Suprapubic skin (tissue), 4 donors: ENCODE measurements at regions not wholly inside any gene's neighbourhood (a gene's known extent, or its start where the extent isn't known, plus 50 kb on each side); places are given as distances from the start of the nearest gene placed in this dataset.
"Not testable (repeated sequence)": the region's sequence is repeated elsewhere in the genome, so short reads cannot be mapped to it uniquely, and the experiment has no call there.

Experiments
- DNase-seq, 2 donors: peaks; one replicate each; pipeline ENCODE4 v3.0.0-alpha.2; 2019; ENCODE audit warnings: low spot score in 2 of 2
- H3K27ac ChIP-seq: fragments of 200-600 bp; sonication (generic); one replicate; pipeline ENCODE4 v1.5.1; 2019
- H3K27me3 ChIP-seq: fragments of 200-600 bp; sonication (generic); one replicate; pipeline ENCODE4 v1.5.1; 2019
- H3K36me3 ChIP-seq: fragments of 200-600 bp; sonication (generic); one replicate; pipeline ENCODE4 v1.5.1; 2019
- H3K4me1 ChIP-seq: fragments of 200-600 bp; sonication (generic); one replicate; pipeline ENCODE4 v1.5.1; 2019
- H3K4me3 ChIP-seq: fragments of 200-600 bp; sonication (generic); one replicate; pipeline ENCODE4 v1.5.1; 2019; ENCODE audit warnings: mild to moderate bottlenecking
- H3K9me3 ChIP-seq: fragments of 200-600 bp; sonication (generic); one replicate; pipeline ENCODE4 v1.5.1; 2019
- CTCF ChIP-seq, 2 donors: fragments of 200-600 bp in 1 of 2; fragments of 450-650 bp in 1 of 2; sonication (generic) in 1 of 2; IDR thresholded peaks; one replicate each; pipeline ENCODE4 v1.5.1; 2016 to 2019; ENCODE audit warnings: antibody characterized with exemption in 2 of 2, mild to moderate bottlenecking in 1 of 2, moderate library complexity in 1 of 2
- EP300 ChIP-seq: sonication (generic); formaldehyde crosslinking; IDR thresholded peaks from one replicate; pipeline ENCODE4 v1.6.1; 2017; ENCODE audit warnings: antibody characterized with exemption
- POLR2A ChIP-seq, 2 donors: fragments of 450-650 bp; IDR thresholded peaks; one replicate each; pipeline ENCODE4 v1.6.1; 2017; ENCODE audit warnings: antibody characterized with exemption in 2 of 2, mild to moderate bottlenecking in 2 of 2, moderate library complexity in 2 of 2
- POLR2AphosphoS5 ChIP-seq, 3 donors: sonication (generic); formaldehyde crosslinking; IDR thresholded peaks; one replicate each; pipeline ENCODE4 v1.6.1; 2017; ENCODE audit warnings: antibody characterized with exemption in 3 of 3
- WGBS: methylation state at CpG from one replicate; pipeline ENCODE4 v1.1.5; 2018; 5-methylcytosine and 5-hydroxymethylcytosine counted together

- WGBS = 71% methylated on average over 4 of the region's 4 CpGs
- no peaks in the 10 kb centered on the region for H3K9me3 ChIP-seq
- H3K36me3 ChIP-seq = no peaks in the 10 kb centered on the region
- no peak overlapping the region for H3K4me3 ChIP-seq
- no peak overlapping the region for H3K27ac ChIP-seq
- no peaks in the 10 kb centered on the region for H3K27me3 ChIP-seq
- H3K4me1 ChIP-seq = no peaks in the 10 kb centered on the region
- DNase-seq = no peak
- TF ChIP-seq POLR2A (IDR thresholded peaks at IDR 0.05) (no peak), POLR2AphosphoS5 (IDR thresholded peaks at IDR 0.05) (no peak), EP300 (no peak), CTCF (IDR thresholded peaks at IDR 0.05) (no peak)
Measured at GRCh38 chr13:76245211-76245610, 609.1 kb downstream of the LMO7 start.

DNA sequence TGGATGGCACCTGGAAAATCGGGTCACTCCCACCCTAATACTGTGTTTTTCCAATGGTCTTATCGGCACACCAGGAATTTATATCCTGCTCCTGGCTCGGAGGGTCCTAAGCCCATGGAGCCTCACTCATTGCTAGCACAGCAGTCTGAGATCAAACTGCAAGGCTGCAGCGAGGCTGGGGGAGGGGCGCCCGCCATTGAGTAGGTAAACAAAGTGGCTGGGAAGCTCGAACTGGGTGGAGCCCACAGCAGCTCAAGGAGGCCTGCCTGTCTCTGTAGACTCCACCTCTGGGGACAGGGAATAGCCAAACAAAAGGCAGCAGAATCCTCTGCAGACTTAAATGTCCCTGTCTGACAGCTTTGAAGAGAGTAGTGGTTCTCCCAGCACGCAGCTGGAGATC is 607.0 kb downstream of the LMO7 start:
- H3K4me1 ChIP-seq, H3K4me3 ChIP-seq, H3K9me3 ChIP-seq, H3K27me3 ChIP-seq, H3K36me3 ChIP-seq, DNase-seq, H3K27ac ChIP-seq: not testable (repeated sequence)
- 74% methylated on average over 7 of the region's 8 CpGs for WGBS

- Histone ChIP-seq H3K27me3 (no peaks in the 10 kb centered on the region), H3K36me3 (no peaks in the 10 kb centered on the region), H3K9me3 (no peaks in the 10 kb centered on the region), H3K4me1 (no peaks in the 10 kb centered on the region), H3K4me3 (no peak overlapping the region), H3K27ac (no peak overlapping the region)
- WGBS = 85% methylated on average over 4 of the region's 4 CpGs
- TF ChIP-seq POLR2AphosphoS5 (IDR thresholded peaks at IDR 0.05) = no peak
- no peak for TF ChIP-seq EP300
- TF ChIP-seq CTCF (IDR thresholded peaks at IDR 0.05) = no peak
- DNase-seq = no peak
Measured at GRCh38 chr13:76239031-76239680, 603.0 kb downstream of the LMO7 start.

DNA sequence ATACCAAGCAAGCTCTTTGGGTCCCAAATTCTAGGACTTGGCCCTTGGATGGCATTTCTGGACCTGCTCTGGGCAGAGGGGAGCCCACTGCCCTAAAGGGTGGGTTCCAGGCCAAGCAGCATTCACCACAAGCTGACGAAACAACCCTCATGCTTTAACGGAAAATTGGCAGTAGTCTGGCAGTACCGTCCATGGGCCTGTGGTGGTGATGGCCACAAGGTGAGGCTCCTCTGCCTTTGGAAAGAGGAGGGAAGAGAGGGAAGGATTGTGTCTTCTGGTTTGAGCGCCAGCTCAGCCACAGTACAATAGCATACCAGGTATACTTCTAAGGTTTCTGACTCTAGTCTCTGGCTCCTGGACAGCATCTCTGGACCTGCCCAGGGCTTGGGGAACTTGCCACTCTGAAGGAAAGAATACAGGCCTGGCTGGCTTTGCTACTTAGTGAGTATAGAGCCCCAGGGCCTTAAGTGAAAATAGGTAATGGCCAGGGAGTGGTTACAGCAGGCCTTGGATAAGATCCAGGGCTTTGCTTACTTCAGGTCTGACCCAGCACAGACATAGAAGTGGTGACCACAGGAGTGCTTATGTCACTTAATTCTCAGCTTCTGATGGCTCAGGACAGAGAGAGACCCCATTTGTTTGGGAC is 595.5 kb downstream of the LMO7 start:
- no peak overlapping the region for H3K27ac ChIP-seq
- H3K4me1 ChIP-seq = no peaks in the 10 kb centered on the region
- no peak for TF ChIP-seq POLR2A (IDR thresholded peaks at IDR 0.05)
- 78% methylated on average over 4 of the region's 4 CpGs for WGBS
- H3K27me3 ChIP-seq = no peaks in the 10 kb centered on the region
- H3K36me3 ChIP-seq = no peaks in the 10 kb centered on the region
- DNase-seq = no peak
- H3K9me3 ChIP-seq = no peaks in the 10 kb centered on the region
- no peak overlapping the region for H3K4me3 ChIP-seq

DNA sequence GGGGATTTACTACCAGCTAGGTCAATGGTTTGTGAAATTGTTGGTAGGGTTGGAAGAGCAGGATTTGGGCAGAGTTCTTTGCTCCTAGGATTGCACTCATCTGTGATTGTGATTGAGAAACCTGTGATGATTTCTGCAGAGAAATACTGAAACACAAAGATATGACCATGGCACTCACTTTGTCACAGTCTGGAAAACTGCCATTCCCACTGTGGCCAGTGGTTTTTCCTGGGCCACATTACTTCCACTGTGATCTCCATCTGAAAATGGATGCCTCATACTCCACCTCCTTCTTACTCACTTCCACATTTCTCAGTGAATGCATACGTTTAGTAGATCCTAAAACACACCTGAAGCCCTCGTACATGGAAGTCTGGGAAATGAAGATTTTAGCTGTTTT is 593.2 kb downstream of the LMO7 start:
- TF ChIP-seq POLR2AphosphoS5 (IDR thresholded peaks at IDR 0.05) (no peak), CTCF (IDR thresholded peaks at IDR 0.05) (no peak), EP300 (no peak), POLR2A (IDR thresholded peaks at IDR 0.05) (no peak)
- Histone ChIP-seq H3K4me3 (no peak overlapping the region), H3K4me1 (no peaks in the 10 kb centered on the region), H3K9me3 (no peaks in the 10 kb centered on the region), H3K27ac (no peak overlapping the region), H3K36me3 (no peaks in the 10 kb centered on the region), H3K27me3 (no peaks in the 10 kb centered on the region)
- no peak for DNase-seq
- WGBS = 84% methylated on average over 2 of the region's 2 CpGs

DNA sequence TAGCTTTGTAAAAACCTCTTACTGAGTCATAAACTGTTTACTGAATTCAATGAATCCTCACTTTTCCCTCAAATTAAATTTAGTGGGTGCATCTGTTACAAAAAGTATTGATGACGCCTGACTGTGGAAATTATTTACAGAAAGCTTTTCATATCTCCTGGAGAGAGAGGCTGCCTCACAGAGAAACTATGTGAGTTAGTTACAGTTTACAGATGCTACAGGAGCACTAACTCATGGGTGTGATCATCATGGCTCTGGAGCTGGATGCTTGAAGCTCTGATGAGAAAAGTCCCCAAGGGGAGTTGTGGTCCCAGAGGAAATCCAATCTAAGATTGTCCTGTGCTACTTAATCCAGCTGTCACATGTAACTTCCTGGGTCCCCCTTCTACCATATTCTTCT is 590.8 kb downstream of the LMO7 start:
- Histone ChIP-seq H3K9me3 (no peaks in the 10 kb centered on the region), H3K4me3 (no peak overlapping the region), H3K27ac (no peak overlapping the region), H3K4me1 (no peaks in the 10 kb centered on the region), H3K27me3 (no peaks in the 10 kb centered on the region), H3K36me3 (no peaks in the 10 kb centered on the region)
- 82% methylated on average over 1 of the region's 1 CpG for WGBS
- DNase-seq = no peak
- TF ChIP-seq EP300 = no peak
- TF ChIP-seq POLR2A (IDR thresholded peaks at IDR 0.05) = no peak
- TF ChIP-seq CTCF (IDR thresholded peaks at IDR 0.05) = no peak
- TF ChIP-seq POLR2AphosphoS5 (IDR thresholded peaks at IDR 0.05) = no peak
